Cardiac muscle cell (in vitro differentiated cells and primary cell): ENCODE measurements at regions not wholly inside any gene's neighbourhood (a gene's known extent, or its start where the extent isn't known, plus 50 kb on each side); places are given as distances from the start of the nearest gene placed in this dataset.

Experiments used
- DNase-seq, 2 donors: peaks; one replicate each; pipeline versions ENCODE4 v3.0.0 to v3.0.0-alpha.2; 2010 to 2017; ENCODE audit warnings: low read depth in 1 of 2, low spot score in 1 of 2
- H3K27ac ChIP-seq: fragments of 200-600 bp; sonication (generic); 2 replicates; pipeline ENCODE4 v1.5.1; 2016
- H3K27me3 ChIP-seq: fragments of 200-600 bp; sonication (generic); 2 replicates; pipeline ENCODE4 v1.6.0; 2016; ENCODE audit warnings: control low read depth
- H3K36me3 ChIP-seq: fragments of 200-600 bp; sonication (generic); 2 replicates; pipeline ENCODE4 v1.5.1; 2016; ENCODE audit warnings: control low read depth
- H3K4me1 ChIP-seq: fragments of 200-600 bp; sonication (generic); 2 replicates; pipeline ENCODE4 v1.8.1; 2017; ENCODE audit warnings: low read depth, mild to moderate bottlenecking, mixed run types
- H3K4me3 ChIP-seq: fragments of 200-600 bp; sonication (generic); 2 replicates; pipeline ENCODE4 v1.5.1; 2016; ENCODE audit warnings: mild to moderate bottlenecking
- H3K9me3 ChIP-seq: fragments of 200-600 bp; sonication (generic); 2 replicates; pipeline ENCODE4 v1.5.1; 2017; ENCODE audit warnings: low read depth, mild to moderate bottlenecking, control low read depth
- CTCF ChIP-seq: IDR thresholded peaks from 2 replicates; pipeline ENCODE4 v1.5.1; 2012; ENCODE audit warnings: low read depth, mild to moderate bottlenecking, low read length

- H3K27me3 ChIP-seq, result no peaks in the 10 kb centered on the region
- DNase-seq, result no peak
- H3K27ac ChIP-seq, result no peak overlapping the region
- no peak overlapping the region for H3K4me3 ChIP-seq
- H3K9me3 ChIP-seq, result no peaks in the 10 kb centered on the region
- H3K4me1 ChIP-seq, result no peaks in the 10 kb centered on the region
- no peak for TF ChIP-seq CTCF
- H3K36me3 ChIP-seq, result no peaks in the 10 kb centered on the region
Measured at GRCh38 chr10:20686015-20686635, 211.0 kb downstream of the NEBL start.

GRCh38 chr10:20685462-20685861, 211.6 kb downstream of the NEBL start:
- Histone ChIP-seq H3K4me3 (no peak overlapping the region), H3K9me3 (no peaks in the 10 kb centered on the region), H3K4me1 (no peaks in the 10 kb centered on the region), H3K27me3 (no peaks in the 10 kb centered on the region), H3K27ac (no peak overlapping the region), H3K36me3 (no peaks in the 10 kb centered on the region)
- TF ChIP-seq CTCF, result no peak
- DNase-seq, result no peak

GRCh38 chr10:20683345-20683744, 213.8 kb downstream of the NEBL start:
- no peak for DNase-seq
- TF ChIP-seq CTCF, result no peak
- H3K4me3 ChIP-seq, result no peak overlapping the region

GRCh38 chr10:20682782-20683181, 214.3 kb downstream of the NEBL start:
- H3K4me1 ChIP-seq, result no peaks in the 10 kb centered on the region
- no peak overlapping the region for H3K4me3 ChIP-seq
- no peak for DNase-seq
- no peak overlapping the region for H3K27ac ChIP-seq
- H3K36me3 ChIP-seq, result no peaks in the 10 kb centered on the region
- H3K9me3 ChIP-seq, result no peaks in the 10 kb centered on the region
- no peaks in the 10 kb centered on the region for H3K27me3 ChIP-seq
- no peak for TF ChIP-seq CTCF

More at GRCh38 chr10:20683345-20683744, 213.8 kb downstream of the NEBL start:
- H3K36me3 ChIP-seq, result no peaks in the 10 kb centered on the region
- H3K27me3 ChIP-seq, result no peaks in the 10 kb centered on the region
- H3K27ac ChIP-seq, result no peak overlapping the region
- no peaks in the 10 kb centered on the region for H3K9me3 ChIP-seq
- H3K4me1 ChIP-seq, result no peaks in the 10 kb centered on the region

- H3K36me3 ChIP-seq, result no peaks in the 10 kb centered on the region
- H3K9me3 ChIP-seq, result no peaks in the 10 kb centered on the region
- H3K27me3 ChIP-seq, result no peaks in the 10 kb centered on the region
- no peak for TF ChIP-seq CTCF
- H3K4me1 ChIP-seq, result no peaks in the 10 kb centered on the region
- no peak for DNase-seq
- no peak overlapping the region for H3K27ac ChIP-seq
- no peak overlapping the region for H3K4me3 ChIP-seq
Measured at GRCh38 chr10:20677340-20677739, 219.8 kb downstream of the NEBL start.

- Histone ChIP-seq H3K36me3 (no peaks in the 10 kb centered on the region), H3K4me1 (no peaks in the 10 kb centered on the region), H3K27me3 (no peaks in the 10 kb centered on the region), H3K27ac (no peak overlapping the region), H3K9me3 (no peaks in the 10 kb centered on the region), H3K4me3 (no peak overlapping the region)
- no peak for TF ChIP-seq CTCF
- DNase-seq, result no peak
Measured at GRCh38 chr10:20674926-20675325, 222.2 kb downstream of the NEBL start.
